MCF 10A (cell line): ENCODE measurements at regions not wholly inside any gene's neighbourhood (a gene's known extent, or its start where the extent isn't known, plus 50 kb on each side); places are given as distances from the start of the nearest gene placed in this dataset.

Experiments
- BruUV-seq: library from RNA; stranded (reverse); fragments of 400-500 nt; replicated peaks from 2 replicates; lab custom pipeline; 2021; lab: Mats Ljungman, UMichigan
- CTCF ChIA-PET: fragments of 300-600 bp; sonication (Branson Sonifier 250); formaldehyde crosslinking; extraction: SDS; loops from one replicate; lab custom pipeline; 2021; ENCODE audit warnings: antibody characterized with exemption, inconsistent platforms; lab: Yijun Ruan, JAX
- POLR2A ChIA-PET: fragments of 300-600, 350-650 bp; sonication (Branson Sonifier 250); formaldehyde crosslinking; extraction: SDS; loops from one replicate; lab custom pipeline; 2020; ENCODE audit warnings: antibody characterized with exemption, inconsistent platforms; lab: Yijun Ruan, JAX
- DNase-seq: peaks from one replicate; pipeline ENCODE4 v3.0.0-alpha.2; 2018; ENCODE audit not compliant: unreplicated experiment
- H3K27ac Mint-ChIP-seq: one replicate; pipeline ENCODE4 v1.8.0; 2022; ENCODE audit warnings: mild to moderate bottlenecking, low read depth, mixed read lengths; ENCODE audit not compliant: unreplicated experiment
- H3K27me3 Mint-ChIP-seq: one replicate; pipeline ENCODE4 v1.8.0; 2022; ENCODE audit warnings: mixed read lengths; ENCODE audit not compliant: insufficient read depth, unreplicated experiment
- H3K36me3 Mint-ChIP-seq: one replicate; pipeline ENCODE4 v1.8.0; 2022; ENCODE audit warnings: mild to moderate bottlenecking, moderate library complexity, mixed read lengths; ENCODE audit not compliant: insufficient read depth, unreplicated experiment
- H3K4me1 Mint-ChIP-seq: one replicate; pipeline ENCODE4 v1.8.0; 2022; ENCODE audit warnings: mixed read lengths; ENCODE audit not compliant: insufficient read depth, unreplicated experiment
- H3K4me3 Mint-ChIP-seq: one replicate; pipeline ENCODE4 v1.8.0; 2022; ENCODE audit warnings: mild to moderate bottlenecking, moderate library complexity, mixed read lengths; ENCODE audit not compliant: unreplicated experiment
- H3K9me3 Mint-ChIP-seq: one replicate; pipeline ENCODE4 v1.8.0; 2022; ENCODE audit warnings: mixed read lengths; ENCODE audit not compliant: unreplicated experiment
- CTCF ChIP-seq: fragments of 200-600 bp; IDR thresholded peaks from one replicate; pipeline ENCODE4 v1.8.0; 2022; ENCODE audit warnings: antibody characterized with exemption, mild to moderate bottlenecking; ENCODE audit not compliant: unreplicated experiment
- intact Hi-C: fragments of 100-400 bp; cut with micrococcal nuclease; formaldehyde crosslinking; loops from 2 replicates; pipeline ENCODE4 v1.14.1; 2022

- no peaks in the 10 kb centered on the region for H3K27me3 Mint-ChIP-seq
- intact Hi-C loops = no loop called here
Measured at GRCh38 chr1:26645734-26646133, 50.1 kb upstream of the ARID1A start.

More at GRCh38 chr1:26645734-26646133, 50.1 kb upstream of the ARID1A start:
- Mint-ChIP-seq H3K36me3 (no peaks in the 10 kb centered on the region), H3K9me3 (no peaks in the 10 kb centered on the region), H3K27ac (no peak overlapping the region), H3K4me3 (no peak overlapping the region), H3K4me1 (no peaks in the 10 kb centered on the region)
- ChIA-PET POLR2A (no interaction called here), CTCF (interaction anchor here (0.7 kb wide), 1 partner anchor 15 kb away, joined by 3 read pairs; no protein-coding TSS in a partner anchor)
- DNase-seq = no peak
- TF ChIP-seq CTCF = no peak
- BruUV-seq = no TSS peak
